ENCODE measurements at regions not wholly inside any gene's neighbourhood (a gene's known extent, or its start where the extent isn't known, plus 50 kb on each side); places are given as distances from the start of the nearest gene placed in this dataset.
"Not testable (repeated sequence)": the region's sequence is repeated elsewhere in the genome, so short reads cannot be mapped to it uniquely, and the experiment has no call there.

GRCh38 chr3:180414157-180414556 is 187.8 kb upstream of the TTC14 start:
- Mint-ChIP-seq H3K4me1 (no peaks in the 10 kb centered on the region), H3K27me3 (no peaks in the 10 kb centered on the region), H3K27ac (no peak overlapping the region), H3K9me3 (peaks cover 6% of the 10 kb centered on the region), H3K36me3 (ENCODE audit: low read depth) (no peaks in the 10 kb centered on the region), H3K4me3 (no peak overlapping the region)
- DNase-seq (no peak), ATAC-seq (no peak)

DNA sequence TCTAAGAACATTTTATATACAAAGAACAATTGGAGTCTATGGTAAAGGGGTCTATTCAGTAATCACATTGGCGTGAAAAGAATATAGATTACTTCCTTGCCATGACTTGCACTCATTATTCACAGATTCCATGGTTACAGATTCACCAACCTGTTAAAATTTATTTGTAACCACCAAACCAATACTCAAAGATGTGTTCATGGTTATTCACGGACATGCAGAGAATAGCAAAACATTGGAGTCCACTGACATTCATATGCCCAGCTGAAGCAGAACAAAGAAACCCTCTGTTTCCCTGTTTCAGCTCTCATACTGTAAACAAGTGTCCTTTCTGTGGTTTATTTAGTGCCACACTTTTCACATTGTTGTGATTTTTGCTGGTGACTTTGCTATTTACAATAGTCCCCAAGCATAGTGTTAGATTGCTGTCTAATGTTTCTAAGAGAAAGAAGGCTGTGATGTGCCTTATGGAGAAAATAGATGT is 185.8 kb upstream of the TTC14 start:
- Mint-ChIP-seq H3K27me3 (no peaks in the 10 kb centered on the region), H3K36me3 (ENCODE audit: low read depth) (no peaks in the 10 kb centered on the region), H3K27ac (no peak overlapping the region), H3K4me1 (no peaks in the 10 kb centered on the region), H3K4me3 (no peak overlapping the region), H3K9me3 (peaks cover 6% of the 10 kb centered on the region)
- DNase-seq (no peak), ATAC-seq (no peak)

GRCh38 chr3:180417241-180417640 is 184.7 kb upstream of the TTC14 start:
- Mint-ChIP-seq H3K9me3 (peaks cover 2% of the 10 kb centered on the region), H3K27ac (no peak overlapping the region), H3K4me1 (no peaks in the 10 kb centered on the region), H3K4me3 (no peak overlapping the region), H3K27me3 (no peaks in the 10 kb centered on the region), H3K36me3 (ENCODE audit: low read depth) (no peaks in the 10 kb centered on the region)
- ATAC-seq = no peak
- DNase-seq = no peak

DNA sequence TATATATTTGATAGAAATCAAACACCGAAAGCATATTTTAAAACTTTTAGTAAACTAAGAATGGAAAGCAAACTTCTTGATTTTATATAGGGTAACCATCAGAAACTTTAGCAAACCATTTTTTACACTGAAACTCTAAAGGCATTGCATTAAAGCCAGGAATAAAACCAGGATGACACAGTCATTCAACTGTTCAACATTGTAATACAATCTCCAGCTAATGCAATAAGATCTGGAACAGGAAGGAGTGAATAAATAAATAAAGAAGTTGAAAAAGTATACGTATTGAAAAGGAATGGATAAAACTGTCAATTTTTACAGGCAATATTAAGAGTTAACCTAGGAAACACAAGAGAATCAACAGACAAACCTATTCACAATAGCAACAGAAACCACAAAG is 181.9 kb upstream of the TTC14 start:
- no peak for DNase-seq
- H3K27ac Mint-ChIP-seq = no peak overlapping the region
- H3K36me3 Mint-ChIP-seq (ENCODE audit: low read depth) = no peaks in the 10 kb centered on the region
- no peaks in the 10 kb centered on the region for H3K4me1 Mint-ChIP-seq
- H3K27me3 Mint-ChIP-seq = no peaks in the 10 kb centered on the region
- peaks cover 5% of the 10 kb centered on the region for H3K9me3 Mint-ChIP-seq
- no peak for ATAC-seq
- no peak overlapping the region for H3K4me3 Mint-ChIP-seq

GRCh38 chr3:180420804-180421203 is 181.2 kb upstream of the TTC14 start:
- H3K9me3 Mint-ChIP-seq = peaks cover 5% of the 10 kb centered on the region
- DNase-seq (no peak), ATAC-seq (no peak)
- no peaks in the 10 kb centered on the region for H3K36me3 Mint-ChIP-seq (ENCODE audit: low read depth)
- no peaks in the 10 kb centered on the region for H3K4me1 Mint-ChIP-seq
- H3K4me3 Mint-ChIP-seq = no peak overlapping the region
- H3K27ac Mint-ChIP-seq = no peak overlapping the region
- no peaks in the 10 kb centered on the region for H3K27me3 Mint-ChIP-seq

- Mint-ChIP-seq H3K4me3 (no peak overlapping the region), H3K27ac (no peak overlapping the region), H3K4me1 (no peaks in the 10 kb centered on the region), H3K9me3 (peaks cover 5% of the 10 kb centered on the region), H3K36me3 (ENCODE audit: low read depth) (no peaks in the 10 kb centered on the region), H3K27me3 (no peaks in the 10 kb centered on the region)
- ATAC-seq (no peak), DNase-seq (no peak)
Measured at GRCh38 chr3:180421221-180421620, 180.7 kb upstream of the TTC14 start.

GRCh38 chr3:180421721-180422120 is 180.2 kb upstream of the TTC14 start:
- Mint-ChIP-seq H3K36me3 (ENCODE audit: low read depth) (no peaks in the 10 kb centered on the region), H3K4me1 (no peaks in the 10 kb centered on the region), H3K27ac (no peak overlapping the region), H3K4me3 (no peak overlapping the region), H3K9me3 (peaks cover 5% of the 10 kb centered on the region), H3K27me3 (no peaks in the 10 kb centered on the region)
- DNase-seq (no peak), ATAC-seq (no peak)

DNA sequence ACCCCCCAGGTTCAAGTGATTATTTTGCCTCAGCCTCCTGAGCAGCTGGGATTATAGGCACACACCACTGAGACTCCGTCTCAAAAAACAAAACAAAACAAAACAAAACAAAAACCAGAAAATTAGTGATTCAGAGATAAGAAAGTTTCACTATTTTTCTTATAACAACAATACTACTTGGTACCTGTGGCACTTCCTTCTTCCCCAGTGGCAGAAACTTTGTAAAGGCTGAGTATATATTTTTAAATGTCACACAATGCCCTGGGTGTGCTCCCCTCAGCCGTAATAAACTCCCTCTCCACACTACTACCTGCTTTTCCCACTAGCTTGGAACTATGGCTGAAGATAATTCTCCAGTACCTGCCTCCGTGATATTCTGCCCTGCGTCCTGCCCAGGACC is 177.7 kb upstream of the TTC14 start:
- H3K4me1 Mint-ChIP-seq = not testable (repeated sequence)

GRCh38 chr3:180430896-180431295 is 171.1 kb upstream of the TTC14 start:
- H3K4me3 Mint-ChIP-seq = no peak overlapping the region
- no peaks in the 10 kb centered on the region for H3K36me3 Mint-ChIP-seq (ENCODE audit: low read depth)
- H3K27ac Mint-ChIP-seq = no peak overlapping the region
- H3K9me3 Mint-ChIP-seq = peaks cover 16% of the 10 kb centered on the region
- no peaks in the 10 kb centered on the region for H3K27me3 Mint-ChIP-seq
- no peaks in the 10 kb centered on the region for H3K4me1 Mint-ChIP-seq
- no peak for ATAC-seq
- no peak for DNase-seq

More for the DNA sequence above, 177.7 kb upstream of the TTC14 start:
- H3K36me3 Mint-ChIP-seq (ENCODE audit: low read depth); H3K4me3 Mint-ChIP-seq; H3K27ac Mint-ChIP-seq; H3K27me3 Mint-ChIP-seq; ATAC-seq; DNase-seq: not testable (repeated sequence)
- peaks cover 11% of the 10 kb centered on the region for H3K9me3 Mint-ChIP-seq

DNA sequence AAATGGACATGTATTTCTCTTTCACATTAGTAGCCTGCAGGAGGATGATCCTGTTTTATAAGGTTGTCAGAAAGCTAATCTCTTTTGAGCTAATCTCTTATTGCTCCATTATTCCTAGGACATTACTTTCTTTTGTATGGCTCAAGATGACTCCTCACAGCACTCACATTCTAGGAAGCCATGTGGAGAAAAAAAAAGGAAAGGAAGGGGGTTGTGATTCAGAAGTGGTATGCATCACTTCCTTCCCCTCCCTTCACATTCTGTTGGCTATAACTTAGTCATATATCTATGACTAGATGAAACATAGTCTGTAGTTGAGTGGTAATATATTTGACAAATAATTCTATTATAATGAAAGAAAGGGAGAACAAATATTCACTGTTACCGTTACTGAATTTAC is 168.8 kb upstream of the TTC14 start:
- ATAC-seq (no peak), DNase-seq (no peak)
- Mint-ChIP-seq H3K4me3 (no peak overlapping the region), H3K4me1 (no peaks in the 10 kb centered on the region), H3K27me3 (no peaks in the 10 kb centered on the region), H3K27ac (no peak overlapping the region), H3K9me3 (peaks cover 16% of the 10 kb centered on the region), H3K36me3 (ENCODE audit: low read depth) (no peaks in the 10 kb centered on the region)

DNA sequence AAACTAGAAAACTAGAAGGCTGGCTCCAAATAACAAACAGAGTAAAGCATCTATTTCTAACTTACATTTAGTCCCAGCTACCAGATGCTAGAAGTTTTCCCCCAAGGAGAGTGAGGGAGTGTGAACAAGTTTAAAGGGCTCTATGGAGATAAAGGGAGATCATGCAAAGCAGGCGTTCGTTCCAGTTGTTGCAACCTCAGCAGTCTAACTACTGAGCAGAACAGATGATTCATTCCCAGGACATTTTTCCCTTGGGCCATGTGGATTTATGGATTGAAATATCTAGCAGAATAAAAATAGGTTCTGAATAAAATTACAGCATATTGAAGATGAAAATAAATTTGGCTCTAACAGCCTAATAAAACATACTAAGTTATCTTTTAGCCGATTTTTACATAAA is 154.8 kb upstream of the TTC14 start:
- ATAC-seq (no peak), DNase-seq (no peak)
- no peak overlapping the region for H3K4me3 Mint-ChIP-seq
- no peaks in the 10 kb centered on the region for H3K4me1 Mint-ChIP-seq
- H3K36me3 Mint-ChIP-seq (ENCODE audit: low read depth) = no peaks in the 10 kb centered on the region
- no peaks in the 10 kb centered on the region for H3K27me3 Mint-ChIP-seq
- H3K9me3 Mint-ChIP-seq = peaks cover 4% of the 10 kb centered on the region
- H3K27ac Mint-ChIP-seq = no peak overlapping the region

GRCh38 chr3:180448407-180448806 is 153.6 kb upstream of the TTC14 start:
- H3K36me3 Mint-ChIP-seq (ENCODE audit: low read depth); H3K4me3 Mint-ChIP-seq; H3K4me1 Mint-ChIP-seq; H3K9me3 Mint-ChIP-seq; H3K27ac Mint-ChIP-seq; H3K27me3 Mint-ChIP-seq; DNase-seq; ATAC-seq: not testable (repeated sequence)

DNA sequence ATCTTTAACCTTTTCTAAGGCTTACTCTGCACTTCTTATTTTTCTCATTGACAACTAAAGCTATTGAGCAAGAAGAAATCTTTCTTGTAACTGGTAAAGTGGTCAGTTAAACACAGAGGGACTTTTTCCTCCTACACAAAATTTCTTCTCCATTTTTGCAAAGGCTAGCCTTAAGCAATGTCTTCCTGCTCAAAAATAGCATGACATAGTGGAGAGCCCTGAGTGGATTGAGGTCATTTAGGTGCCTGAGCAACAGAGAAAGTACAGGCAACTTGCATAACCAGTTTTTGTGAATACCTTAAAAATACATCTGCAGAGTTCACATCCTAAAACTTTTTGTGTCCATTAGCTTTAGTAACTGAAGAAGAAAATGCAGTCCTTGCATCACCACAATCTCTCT is 144.7 kb upstream of the TTC14 start:
- no peak overlapping the region for H3K27ac Mint-ChIP-seq
- H3K4me3 Mint-ChIP-seq = no peak overlapping the region
- no peaks in the 10 kb centered on the region for H3K9me3 Mint-ChIP-seq
- DNase-seq (no peak), ATAC-seq (no peak)
- no peaks in the 10 kb centered on the region for H3K27me3 Mint-ChIP-seq
- H3K4me1 Mint-ChIP-seq = no peaks in the 10 kb centered on the region
- H3K36me3 Mint-ChIP-seq (ENCODE audit: low read depth) = no peaks in the 10 kb centered on the region

- no peaks in the 10 kb centered on the region for H3K27me3 Mint-ChIP-seq
- ATAC-seq (no peak), DNase-seq (no peak)
- H3K4me3 Mint-ChIP-seq = no peak overlapping the region
- H3K27ac Mint-ChIP-seq = no peak overlapping the region
- H3K4me1 Mint-ChIP-seq = no peaks in the 10 kb centered on the region
- peaks cover 3% of the 10 kb centered on the region for H3K9me3 Mint-ChIP-seq
- H3K36me3 Mint-ChIP-seq (ENCODE audit: low read depth) = no peaks in the 10 kb centered on the region
Measured at GRCh38 chr3:180466401-180467011, 135.5 kb upstream of the TTC14 start.

GRCh38 chr3:180467177-180467576 is 134.8 kb upstream of the TTC14 start:
- no peak for ATAC-seq
- no peak for DNase-seq
- no peak overlapping the region for H3K4me3 Mint-ChIP-seq
- H3K27me3 Mint-ChIP-seq = no peaks in the 10 kb centered on the region
- H3K9me3 Mint-ChIP-seq = peaks cover 3% of the 10 kb centered on the region
- H3K4me1 Mint-ChIP-seq = no peaks in the 10 kb centered on the region
- no peaks in the 10 kb centered on the region for H3K36me3 Mint-ChIP-seq (ENCODE audit: low read depth)
- no peak overlapping the region for H3K27ac Mint-ChIP-seq

DNA sequence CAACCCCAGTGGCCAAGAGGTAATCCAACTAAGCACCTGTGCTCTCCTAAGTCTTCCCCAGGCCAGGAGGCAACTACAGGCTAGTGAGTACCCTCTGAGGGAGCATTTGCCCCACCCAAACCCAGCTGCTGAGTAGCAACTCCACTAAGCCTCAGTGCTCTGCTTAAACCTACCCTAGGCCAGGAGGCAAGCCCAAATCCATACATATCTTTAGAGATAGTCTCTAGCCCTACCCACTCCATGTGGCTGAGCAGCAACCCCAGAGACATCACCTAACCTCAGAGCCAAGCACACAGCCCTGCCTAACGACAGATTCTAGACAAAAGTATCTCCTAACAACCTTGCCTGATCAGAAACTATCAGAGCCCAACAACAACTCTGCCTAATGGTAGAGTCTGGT is 132.8 kb upstream of the TTC14 start:
- no peak for ATAC-seq
- Mint-ChIP-seq H3K4me1 (no peaks in the 10 kb centered on the region), H3K4me3 (no peak overlapping the region), H3K9me3 (peaks cover 3% of the 10 kb centered on the region), H3K36me3 (ENCODE audit: low read depth) (no peaks in the 10 kb centered on the region), H3K27me3 (no peaks in the 10 kb centered on the region), H3K27ac (no peak overlapping the region)
- no peak for DNase-seq

All from activated naive CD8-positive, alpha-beta T cell treated with anti-CD3 and anti-CD28 coated beads, Interleukin-2, amount 50 U/mL, for 24 hours (primary cell).